DMS79 treated with DMSO at 0.1 percent for 48 hours (cell line): ENCODE measurements at regions not wholly inside any gene's neighbourhood (a gene's known extent, or its start where the extent isn't known, plus 50 kb on each side); places are given as distances from the start of the nearest gene placed in this dataset.
A peak's percentile ranks its signal among the peaks of the same experiment; 100 is the strongest.

Source experiments
- DNase-seq: peaks from one replicate; lab custom pipeline; 2025; lab: John Stamatoyannopoulos, UW

DNA sequence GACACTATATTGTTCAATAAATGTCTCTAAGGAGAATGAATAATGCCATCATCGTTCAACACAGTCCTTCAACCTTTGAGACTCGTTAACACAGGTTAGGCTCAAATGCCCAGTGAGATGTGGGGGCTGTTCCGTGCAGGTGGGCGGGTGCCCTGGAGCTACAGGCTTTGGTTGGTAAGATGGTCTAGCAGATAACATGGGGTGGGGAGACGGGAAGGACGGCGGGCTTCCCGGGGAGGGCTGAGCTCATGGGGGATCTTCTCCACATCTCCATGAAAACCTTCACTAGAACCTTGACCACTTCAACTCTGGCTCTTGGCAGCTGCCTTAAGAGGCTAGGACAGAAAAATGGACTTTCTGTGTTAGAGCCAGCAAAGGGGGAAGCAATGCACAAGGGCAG lies 134.1 kb upstream of the TCERG1L start:
- DNase-seq, result no peak

DNA sequence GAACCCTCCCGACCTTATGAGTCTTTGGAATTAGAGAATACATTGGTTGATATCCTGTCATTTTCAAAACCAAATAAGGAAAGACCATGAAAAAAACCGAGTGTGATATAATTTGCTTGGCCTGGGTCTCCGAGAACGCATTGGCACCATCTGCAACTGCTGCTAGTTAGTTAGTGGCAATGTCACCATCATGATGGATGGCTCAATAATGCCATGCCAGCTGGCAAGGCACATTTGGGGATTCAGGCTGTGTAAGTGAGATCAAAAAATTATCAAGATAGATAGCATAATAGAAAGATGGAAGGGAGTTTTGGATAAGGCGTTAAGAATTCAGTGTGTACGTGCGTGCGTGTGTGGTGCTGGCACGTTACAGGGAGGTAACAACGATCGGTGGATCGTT lies 134.7 kb upstream of the TCERG1L start:
- no peak for DNase-seq

DNA sequence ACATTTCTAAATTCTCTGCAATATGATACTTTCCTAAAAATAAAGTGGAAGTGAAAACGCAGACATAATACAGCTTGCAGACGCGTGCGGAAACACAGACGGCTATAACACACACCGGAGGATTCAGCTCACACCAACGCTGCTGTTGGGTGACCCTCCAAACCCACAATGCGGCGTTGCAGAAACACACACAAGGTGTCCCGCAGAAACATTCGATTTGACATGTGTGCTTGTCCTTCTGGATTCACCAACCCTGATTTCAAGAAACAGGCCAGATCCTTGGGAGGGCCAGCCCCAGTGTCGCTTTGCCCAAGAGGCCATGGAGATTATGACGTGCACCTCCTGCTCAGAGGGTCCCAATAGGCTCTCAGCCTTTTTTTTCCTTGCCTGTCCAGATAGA lies 136.7 kb upstream of the TCERG1L start:
- no peak for DNase-seq

DNA sequence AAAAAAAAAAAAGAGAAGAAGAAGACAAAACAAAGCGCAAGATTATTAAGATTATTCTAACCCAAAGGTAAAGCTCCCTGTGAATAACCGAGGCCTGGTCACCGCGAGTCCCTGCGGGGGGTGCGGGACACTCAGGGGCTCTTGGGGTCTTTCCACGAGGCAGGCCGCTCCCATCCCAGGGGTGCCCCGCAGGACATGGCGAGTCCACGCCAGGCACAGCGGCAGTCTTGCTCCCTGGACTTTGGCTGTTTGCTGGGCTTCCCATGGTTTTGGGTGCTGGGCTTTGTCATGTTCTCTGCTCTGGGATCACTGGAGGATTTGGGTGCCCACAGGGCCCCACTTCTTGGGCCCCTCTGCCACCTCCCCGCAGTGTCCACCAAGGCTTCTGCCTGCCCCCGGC lies 137.4 kb upstream of the TCERG1L start:
- no peak for DNase-seq

DNA sequence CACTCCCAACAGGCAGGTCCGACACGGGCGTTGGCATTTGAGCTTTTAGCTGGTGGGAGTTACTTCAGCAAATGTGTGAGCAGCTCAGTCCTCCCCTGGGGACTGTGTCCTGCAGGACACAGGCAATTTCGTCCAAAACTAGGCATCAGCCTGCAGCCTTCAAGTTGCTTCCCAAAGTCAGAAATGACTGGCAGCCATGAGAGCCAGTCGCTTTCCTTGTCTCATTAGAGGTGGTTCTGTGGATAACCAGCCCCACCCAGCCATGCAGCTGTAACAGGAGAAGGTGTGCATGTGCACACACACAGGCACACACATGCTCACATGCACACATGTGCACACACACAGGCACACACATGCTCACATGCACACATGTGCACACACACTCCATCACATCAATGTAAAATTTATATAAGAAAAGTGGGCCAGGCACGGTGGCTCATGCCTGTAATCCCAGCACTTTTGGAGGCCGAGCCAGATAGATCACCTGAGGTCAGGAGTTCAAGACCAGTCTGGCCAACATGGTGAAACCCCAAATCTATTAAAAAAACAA lies 138.8 kb upstream of the TCERG1L start:
- no peak for DNase-seq

DNA sequence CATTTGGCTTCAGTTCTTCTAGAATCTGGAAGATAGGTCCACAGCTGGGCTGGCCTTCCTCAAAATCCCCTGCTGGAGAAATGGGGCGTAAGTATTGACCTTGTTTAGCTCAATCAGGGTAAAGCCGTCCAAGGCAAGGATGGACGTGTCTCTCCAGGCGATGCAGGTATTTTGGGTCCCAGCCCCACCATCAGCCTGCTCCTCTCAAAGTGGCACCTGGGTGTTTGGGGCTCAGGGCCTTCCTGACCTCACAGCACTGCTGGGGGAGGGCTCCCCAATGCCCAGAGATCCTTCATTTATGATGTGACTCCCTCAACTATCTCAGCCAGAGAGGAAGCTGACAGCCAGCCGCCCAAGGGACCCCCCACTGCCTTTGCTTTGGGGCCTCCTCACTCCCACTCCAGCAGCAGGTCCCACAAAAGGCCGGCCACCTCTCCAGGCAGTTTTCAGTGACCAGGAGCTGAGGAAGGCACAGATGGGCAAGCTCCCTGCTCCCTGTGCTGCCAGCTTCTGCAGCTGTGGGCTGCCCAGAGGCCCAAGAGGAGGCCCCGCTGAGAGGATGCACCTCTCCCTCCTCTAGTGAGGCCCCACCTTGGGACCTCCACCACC lies 140.0 kb upstream of the TCERG1L start:
- no peak for DNase-seq

DNA sequence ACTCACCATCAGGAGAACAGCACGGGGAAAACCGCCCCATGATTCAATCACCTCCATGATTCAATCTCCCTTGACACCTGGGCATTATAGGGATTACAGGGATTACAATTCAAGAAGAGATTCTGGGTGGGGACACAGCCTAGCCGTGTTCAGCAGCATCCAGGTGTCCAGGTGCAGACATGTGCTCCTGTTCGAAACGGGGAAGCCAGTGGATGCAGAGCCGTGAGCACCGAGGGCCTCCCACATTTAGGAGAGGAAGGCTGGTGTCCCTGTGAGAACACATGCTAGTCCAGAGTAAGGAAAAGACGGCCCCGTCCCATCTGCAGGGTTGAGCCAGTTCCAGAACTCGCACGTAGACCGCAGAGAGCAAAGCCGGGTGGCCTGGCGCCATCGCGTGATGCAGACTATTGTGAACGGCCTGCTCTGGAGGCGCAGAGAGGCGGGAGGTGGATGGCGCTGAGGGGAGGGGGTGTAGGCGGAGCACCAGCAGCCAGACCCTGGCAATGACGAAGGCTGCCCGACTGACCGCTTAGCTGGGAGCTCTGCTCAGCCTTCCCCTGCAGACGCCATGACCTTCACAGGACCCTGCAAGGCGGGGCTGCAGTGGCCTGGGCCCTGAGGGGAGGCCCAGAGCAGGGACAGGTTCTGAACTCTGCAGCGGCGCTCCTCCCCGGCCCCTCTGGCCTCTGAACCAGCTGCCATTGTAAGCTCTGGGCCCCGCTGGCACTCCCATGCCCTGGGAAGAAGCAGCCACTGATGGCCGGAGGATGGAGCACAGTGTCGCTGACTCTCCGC lies 141.6 kb upstream of the TCERG1L start:
- no peak for DNase-seq

DNA sequence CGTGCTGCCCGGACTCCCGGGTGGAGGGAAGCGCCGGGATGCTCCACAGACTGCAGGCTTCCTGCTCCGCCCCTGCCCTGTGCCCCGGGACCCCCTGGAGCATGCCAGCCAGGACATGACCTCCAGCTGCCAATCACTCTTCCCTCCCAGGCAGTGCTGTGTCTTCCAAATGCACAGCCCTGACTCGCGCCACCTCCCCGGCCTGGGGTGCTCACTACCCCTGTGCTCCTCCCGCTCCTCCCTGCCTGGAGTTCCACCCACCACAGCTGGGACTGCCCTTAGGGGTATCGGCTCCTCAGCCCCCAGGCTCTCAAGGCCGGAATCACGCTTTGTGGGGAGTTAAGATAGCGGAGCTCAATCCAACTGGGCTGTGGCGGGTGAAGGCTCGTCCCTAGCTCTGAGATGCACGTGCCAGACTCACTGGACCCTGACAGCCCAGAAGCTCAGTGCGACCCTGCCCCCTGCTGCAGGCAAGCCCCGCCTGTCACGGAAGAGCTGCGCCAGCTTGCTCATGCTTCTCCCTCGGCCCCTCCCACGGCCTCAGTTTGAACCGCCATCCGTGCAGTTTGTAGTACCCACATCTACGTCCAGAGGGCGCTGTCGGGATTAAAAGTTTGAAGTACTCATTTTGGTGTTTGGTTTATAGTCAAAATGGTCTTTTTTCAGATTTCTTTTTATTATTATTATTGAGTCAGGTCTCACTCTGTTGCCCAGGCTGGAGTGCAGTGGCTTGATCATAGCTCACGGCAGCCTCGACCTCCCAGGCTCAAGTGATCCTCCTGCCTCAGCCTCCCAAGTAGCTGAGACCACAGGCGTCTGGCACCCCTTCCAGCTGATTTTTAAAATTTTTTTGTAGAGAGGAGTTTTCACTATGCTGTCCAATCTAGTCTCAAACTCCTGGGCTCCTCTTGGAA lies 142.5 kb upstream of the TCERG1L start:
- no peak for DNase-seq

DNA sequence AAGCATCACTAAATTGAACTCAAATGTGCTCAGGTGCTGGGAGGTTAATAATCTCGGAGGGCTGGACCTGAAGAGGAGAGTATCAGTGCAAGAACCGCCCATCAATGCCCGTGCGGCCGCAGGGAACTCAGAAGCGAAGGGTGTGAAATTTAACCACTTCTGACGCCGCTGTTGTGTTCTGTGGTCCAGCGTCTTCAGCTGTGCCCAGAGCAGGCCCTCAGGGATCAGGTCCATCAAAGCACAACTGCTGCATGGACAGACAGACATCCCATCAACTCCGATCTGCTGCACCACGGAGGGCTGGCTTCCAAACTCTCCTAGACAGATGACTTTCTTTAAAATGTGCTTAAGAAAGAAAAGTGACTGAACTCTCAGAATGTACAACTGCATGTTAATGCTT lies 144.9 kb upstream of the TCERG1L start:
- DNase-seq, result no peak

DNA sequence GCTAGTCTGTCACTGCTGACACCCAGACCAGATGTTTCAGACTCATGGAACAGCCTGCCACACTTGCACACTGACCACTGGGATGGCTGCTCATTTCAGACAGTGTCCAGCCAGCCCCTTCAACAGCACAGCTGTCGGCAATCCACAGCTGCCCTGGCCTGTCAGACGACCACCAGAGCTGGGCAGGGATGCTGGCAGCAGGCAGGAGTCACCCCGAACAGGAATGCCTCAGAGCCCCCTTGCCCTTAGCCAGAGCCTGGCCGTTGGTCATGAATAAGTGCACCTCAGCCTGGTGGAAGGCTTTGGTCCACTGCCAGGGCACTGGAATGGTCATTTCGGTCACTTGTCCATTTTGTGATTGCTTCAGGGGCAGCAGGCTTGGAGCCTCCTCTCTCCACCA lies 149.6 kb upstream of the TCERG1L start:
- DNase-seq, result no peak

DNA sequence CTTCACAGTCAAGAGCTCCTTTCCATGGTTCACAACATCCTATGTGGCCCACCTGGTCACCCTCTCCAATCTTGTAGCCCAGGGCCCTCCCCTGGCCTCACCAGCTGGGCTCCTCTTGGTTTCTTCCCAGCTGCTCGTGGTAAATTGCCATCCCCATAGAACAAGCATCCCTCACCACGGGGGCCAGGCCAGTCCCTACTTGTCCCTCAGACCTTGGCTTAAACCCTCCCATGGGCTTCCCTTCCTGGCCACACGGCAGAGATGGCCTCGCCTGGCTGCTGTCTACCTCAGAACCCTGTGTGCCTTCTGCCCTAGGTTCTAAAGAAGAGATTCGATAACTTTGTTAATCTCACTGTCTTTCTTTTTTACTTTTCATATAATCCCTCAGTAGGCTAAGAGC lies 153.3 kb upstream of the TCERG1L start:
- no peak for DNase-seq

DNA sequence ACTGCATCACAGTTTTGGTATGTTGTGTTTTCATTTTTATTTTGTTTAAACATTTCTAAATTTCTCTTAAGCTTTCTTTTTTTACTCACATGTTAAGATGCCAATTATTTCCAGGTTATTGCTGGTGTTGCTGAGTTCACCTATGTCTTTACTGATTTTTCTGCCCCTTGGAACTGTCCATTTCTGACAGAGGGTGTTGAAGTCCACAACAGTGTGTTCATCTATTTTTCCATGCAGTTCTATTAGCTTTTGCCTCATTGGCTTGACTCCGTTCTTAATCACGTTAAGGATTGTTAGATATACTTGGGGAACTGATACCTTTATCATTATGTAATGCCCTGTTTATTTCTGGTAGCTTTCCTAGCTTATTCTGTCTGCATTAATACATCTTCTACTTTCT lies 158.0 kb upstream of the TCERG1L start:
- DNase-seq, result no peak

DNA sequence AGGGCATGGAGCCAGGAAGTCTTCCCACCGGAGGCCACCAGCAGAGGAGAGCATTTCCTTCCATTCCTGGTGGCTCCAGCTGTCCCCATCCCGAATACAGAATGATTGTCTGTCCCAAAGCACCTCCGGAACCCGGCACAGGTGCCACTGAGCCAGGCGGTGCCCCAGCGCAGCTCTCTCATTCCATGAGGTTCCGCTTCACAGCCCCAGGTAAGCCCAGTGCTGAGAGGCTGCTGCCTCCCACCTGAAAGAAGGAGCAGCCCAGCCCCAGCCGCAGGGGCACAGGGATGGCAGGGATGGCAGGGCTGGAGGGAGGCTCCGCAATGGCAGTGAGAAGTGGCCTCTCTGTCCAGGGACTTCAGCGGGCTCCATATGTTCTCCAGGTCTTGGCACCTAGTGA lies 162.1 kb upstream of the TCERG1L start:
- no peak for DNase-seq

DNA sequence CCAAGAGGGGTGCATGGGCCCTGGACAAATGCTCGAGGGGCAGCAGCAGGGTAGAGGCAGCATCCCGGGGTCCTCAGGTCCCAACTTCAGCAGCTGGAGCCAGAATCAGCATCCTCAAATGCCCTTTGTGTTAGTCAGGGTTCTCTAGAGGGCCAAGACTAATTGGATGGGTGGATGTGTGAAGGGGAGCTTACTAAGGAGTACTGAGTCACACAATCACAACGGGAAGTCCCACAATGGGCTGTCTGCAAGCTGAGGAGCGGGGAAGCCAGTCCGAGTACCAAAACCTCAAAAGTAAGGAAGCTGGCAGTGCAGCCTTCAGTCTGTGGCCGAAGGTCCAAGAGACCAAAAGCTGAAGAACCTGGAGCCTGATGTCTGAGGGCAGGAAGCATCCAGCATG lies 162.9 kb upstream of the TCERG1L start:
- no peak for DNase-seq

DNA sequence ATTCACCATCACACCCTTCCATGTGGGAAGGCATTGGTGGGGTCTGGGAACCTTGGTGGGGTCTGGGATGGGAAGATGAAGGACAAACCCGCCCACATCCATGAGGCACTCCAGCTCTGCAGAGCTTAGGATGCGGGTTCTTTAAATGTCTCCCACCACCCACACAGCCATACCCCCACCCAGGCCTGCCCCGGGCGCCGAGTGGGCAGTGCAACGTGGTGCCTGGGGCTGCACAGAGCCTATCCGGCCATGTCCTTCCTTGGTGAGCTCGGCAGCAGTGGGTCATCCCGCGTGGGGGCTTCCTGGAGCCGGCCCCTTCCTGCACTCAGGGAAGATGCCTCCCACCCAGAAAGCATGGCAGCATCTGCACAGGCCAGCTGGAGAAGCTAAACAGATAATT lies 163.5 kb upstream of the TCERG1L start:
- DNase-seq, result no peak

DNA sequence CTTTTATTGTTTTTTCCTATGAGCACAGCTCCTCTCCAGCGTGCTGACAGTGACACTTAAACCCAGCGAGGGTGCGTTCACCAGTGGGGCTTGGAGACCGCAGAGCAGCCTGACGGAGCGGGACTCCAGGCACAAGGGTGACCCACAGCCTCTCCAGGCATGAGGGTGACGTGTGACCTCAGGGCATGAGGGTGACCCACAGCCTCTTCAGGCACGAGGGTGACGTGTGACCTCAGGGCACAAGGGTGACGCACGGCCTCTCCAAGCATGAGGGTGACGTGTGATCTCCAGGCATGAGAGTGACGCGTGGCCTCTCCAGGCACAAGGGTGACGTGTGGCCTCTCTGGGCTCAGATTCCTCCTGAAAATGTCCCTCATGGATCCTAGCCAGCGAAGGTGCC lies 164.3 kb upstream of the TCERG1L start:
- DNase-seq, result no peak

DNA sequence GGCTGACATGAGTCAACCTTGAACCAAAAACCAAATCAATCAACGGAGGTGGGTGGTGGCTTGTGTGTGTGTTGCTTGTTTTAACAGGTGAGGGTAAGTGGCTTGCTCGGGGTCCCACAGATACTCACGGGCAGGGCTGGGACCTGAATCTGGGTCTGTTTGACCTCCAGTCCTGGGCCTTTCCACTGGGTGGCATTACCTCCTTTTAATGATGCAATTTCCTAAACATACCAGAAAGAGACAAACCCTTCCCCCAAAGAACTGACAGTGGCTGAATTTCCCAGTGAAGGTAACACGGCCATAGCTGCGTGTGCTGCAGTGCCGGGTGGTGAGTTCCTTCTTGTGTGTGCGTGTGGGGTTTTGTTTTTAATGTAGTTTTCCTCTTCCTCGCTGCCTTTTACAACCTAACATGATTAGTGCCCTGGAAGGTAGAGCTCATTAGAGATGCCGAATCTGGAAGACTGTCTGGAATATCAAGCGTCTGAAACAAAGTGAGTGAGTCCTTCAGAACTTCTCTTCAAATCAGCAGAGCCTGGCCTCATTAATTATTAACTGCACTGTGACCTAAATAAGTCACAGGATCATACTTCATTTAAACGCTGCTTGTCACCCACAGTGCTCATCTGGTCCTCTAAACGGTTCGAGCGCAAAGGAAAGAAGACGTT lies 166.1 kb upstream of the TCERG1L start:
- DNase-seq, result peak; percentile 15

DNA sequence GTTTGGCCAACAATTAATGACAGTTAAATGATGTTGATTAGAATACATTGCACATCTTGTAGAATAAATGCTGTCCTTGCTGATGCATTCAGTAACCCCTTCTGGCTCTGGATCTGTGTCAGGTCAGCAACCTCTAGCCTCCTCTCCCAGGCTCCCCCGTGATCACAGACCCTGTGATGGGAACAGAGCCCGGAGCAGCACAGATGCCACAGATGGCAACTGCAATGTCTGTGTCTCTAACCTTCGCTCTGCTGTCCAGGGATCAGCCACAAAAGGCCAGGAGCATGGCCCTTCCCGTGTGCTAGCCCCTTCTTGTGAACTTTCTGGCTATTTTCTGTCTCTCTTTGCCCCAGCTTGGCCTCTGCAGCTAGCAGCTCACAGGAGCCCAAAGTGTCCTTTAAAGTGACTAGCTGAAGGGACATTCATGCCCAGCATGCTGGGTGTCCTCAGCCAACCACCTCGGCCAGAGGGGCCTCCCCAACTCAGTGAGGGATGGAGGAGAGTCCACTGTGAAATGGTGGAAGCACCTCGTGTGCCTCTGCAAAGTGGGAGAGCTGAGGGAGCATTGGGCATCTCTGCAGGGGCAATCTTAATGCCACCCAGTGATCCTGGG lies 167.0 kb upstream of the TCERG1L start:
- no peak for DNase-seq

DNA sequence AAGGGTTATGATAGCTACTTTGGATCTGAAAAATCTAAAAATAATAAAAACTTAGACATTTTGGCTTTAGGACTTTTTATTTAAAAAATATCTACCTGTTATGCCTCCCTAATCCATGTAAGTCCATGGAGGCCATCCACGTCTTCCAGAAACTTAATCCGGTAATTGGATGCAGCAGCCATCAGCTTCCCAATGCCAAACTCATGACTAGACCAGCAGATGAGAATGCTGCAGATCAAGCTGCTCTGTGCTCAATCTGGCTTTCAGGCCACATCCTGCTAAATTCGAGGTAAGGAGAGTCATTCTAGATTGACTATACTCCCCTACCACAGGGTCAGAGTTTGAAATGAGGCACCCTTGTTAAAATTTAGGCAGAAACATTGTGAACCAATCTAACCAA lies 168.5 kb upstream of the TCERG1L start:
- DNase-seq, result no peak

DNA sequence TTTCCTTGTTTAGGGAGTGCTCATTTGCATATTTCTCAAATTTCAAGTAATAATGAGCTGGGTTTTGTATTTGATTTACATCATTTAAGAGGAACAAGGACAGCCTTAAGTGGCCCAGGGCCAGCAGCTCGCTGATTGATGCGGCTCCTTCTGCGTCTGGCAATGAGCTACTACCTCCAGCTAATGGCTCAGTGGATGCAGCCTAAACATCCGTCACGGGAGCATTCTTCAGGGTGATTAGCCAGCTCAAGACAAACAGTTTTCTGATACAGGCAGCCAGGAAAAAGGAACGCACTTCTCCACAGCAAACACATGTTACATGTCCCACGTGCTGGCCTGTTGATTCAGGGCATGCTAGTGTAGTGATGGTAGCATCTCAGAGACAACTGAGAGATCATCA lies 169.3 kb upstream of the TCERG1L start:
- no peak for DNase-seq

DNA sequence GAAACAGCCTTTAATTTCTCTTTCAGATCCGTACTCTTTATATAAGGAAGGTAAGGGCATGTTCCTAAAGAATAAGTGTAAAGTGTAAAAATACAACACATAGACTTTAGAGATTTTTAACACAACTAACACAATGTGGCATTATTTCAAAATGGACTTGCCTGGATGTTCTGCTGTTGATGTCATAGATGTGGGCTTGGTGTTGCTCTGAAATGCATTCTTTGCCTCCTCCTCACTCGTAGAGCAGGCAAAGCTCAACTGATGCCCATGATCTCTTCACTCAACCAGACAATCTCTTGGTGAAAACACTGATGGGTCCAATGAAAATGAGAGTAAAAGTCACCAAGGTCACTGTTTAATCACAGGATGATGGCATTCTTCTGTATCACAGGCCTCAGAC lies 174.2 kb upstream of the TCERG1L start:
- no peak for DNase-seq

DNA sequence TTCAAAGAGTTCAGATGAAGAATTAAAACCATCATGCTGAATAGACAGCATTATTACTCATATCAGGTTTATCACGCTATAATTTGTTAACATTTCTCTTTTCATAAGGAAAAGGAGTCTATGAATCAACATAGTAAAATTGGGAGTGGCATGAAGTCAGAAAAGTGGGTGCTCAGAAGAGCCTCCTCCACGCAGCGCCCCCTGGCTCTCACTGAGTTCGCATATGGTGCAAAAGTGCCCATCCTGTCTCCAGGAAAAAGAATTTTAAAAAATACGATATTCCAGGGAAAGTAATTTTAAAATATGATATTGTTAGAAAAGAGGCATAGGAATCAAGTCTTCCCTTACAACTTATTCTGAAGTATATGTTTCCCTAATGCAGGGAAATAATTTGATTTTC lies 176.3 kb upstream of the TCERG1L start:
- DNase-seq, result no peak
